ENCODE measurements at regions not wholly inside any gene's neighbourhood (a gene's known extent, or its start where the extent isn't known, plus 50 kb on each side); places are given as distances from the start of the nearest gene placed in this dataset.

DNA sequence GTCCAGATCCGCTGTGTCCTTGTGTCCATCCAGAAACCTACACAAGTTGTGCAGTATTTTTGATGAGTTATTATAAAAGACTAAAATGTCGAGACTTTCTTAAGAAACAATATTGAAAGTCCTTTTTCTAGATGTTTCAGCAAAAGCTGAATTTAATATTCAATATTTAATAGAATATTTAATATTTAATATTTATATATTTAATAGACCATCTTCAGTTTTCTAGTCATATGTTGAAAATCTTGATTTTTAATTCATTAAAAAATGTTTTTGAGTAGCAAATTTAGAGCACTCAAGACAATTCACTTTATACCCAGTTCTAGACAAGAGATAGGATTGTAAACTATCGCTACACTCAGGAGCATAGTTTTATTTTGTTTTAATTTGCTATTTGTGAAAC is 447.8 kb downstream of the SLITRK5 start:
- TF ChIP-seq, protein P1, sequence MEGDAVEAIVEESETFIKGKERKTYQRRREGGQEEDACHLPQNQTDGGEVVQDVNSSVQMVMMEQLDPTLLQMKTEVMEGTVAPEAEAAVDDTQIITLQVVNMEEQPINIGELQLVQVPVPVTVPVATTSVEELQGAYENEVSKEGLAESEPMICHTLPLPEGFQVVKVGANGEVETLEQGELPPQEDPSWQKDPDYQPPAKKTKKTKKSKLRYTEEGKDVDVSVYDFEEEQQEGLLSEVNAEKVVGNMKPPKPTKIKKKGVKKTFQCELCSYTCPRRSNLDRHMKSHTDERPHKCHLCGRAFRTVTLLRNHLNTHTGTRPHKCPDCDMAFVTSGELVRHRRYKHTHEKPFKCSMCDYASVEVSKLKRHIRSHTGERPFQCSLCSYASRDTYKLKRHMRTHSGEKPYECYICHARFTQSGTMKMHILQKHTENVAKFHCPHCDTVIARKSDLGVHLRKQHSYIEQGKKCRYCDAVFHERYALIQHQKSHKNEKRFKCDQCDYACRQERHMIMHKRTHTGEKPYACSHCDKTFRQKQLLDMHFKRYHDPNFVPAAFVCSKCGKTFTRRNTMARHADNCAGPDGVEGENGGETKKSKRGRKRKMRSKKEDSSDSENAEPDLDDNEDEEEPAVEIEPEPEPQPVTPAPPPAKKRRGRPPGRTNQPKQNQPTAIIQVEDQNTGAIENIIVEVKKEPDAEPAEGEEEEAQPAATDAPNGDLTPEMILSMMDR (IDR thresholded peaks at IDR 0.05; ENCODE audit: low read depth, low read length) = no peak
- no peak for TF ChIP-seq EZH2phosphoT487 (IDR thresholded peaks at IDR 0.05; ENCODE audit: low read depth)

Measured in OCI-LY3 (cell line).